OCI-LY7 (cell line): ENCODE measurements at regions not wholly inside any gene's neighbourhood (a gene's known extent, or its start where the extent isn't known, plus 50 kb on each side); places are given as distances from the start of the nearest gene placed in this dataset.

Experiments
- BruUV-seq: library from RNA; stranded (reverse); fragments of 400-500 nt; replicated peaks from 2 replicates; lab custom pipeline; 2021; lab: Mats Ljungman, UMichigan
- CTCF ChIA-PET: fragments of 300-600 bp; sonication (Branson Sonifier 250); formaldehyde crosslinking; loops from one replicate; lab custom pipeline; 2022; ENCODE audit warnings: antibody characterized with exemption; ENCODE audit not compliant: unreplicated experiment; lab: Charles Lee
- POLR2A ChIA-PET: fragments of 300-600 bp; sonication (Branson Sonifier 250); formaldehyde crosslinking; loops from one replicate; lab custom pipeline; 2022; ENCODE audit warnings: antibody characterized with exemption; lab: Charles Lee
- DNase-seq: peaks from one replicate; pipeline ENCODE4 v3.0.0-alpha.2; 2015; ENCODE audit warnings: low spot score
- H2AFZ ChIP-seq: fragments of 200-600 bp; sonication (generic), shearing (Covaris generic); 2 replicates; pipeline ENCODE4 v1.6.1; 2014; ENCODE audit warnings: mild to moderate bottlenecking, antibody characterized with exemption, low read length, moderate library complexity
- H3K27ac ChIP-seq: fragments of 200-600 bp; sonication (generic); 2 replicates; pipeline ENCODE4 v1.5.1; 2014; ENCODE audit warnings: mixed run types, low read depth, mild to moderate bottlenecking, moderate library complexity, low read length, inconsistent platforms; ENCODE audit not compliant: poor library complexity, severe bottlenecking
- H3K36me3 ChIP-seq: fragments of 200-600 bp; sonication (generic); 2 replicates; pipeline ENCODE4 v1.6.1; 2014; ENCODE audit warnings: mild to moderate bottlenecking, antibody characterized with exemption, low read length, moderate library complexity, mixed read lengths; ENCODE audit not compliant: insufficient read depth
- H3K4me1 ChIP-seq: fragments of 200-600 bp; sonication (generic); 2 replicates; pipeline ENCODE4 v1.5.1; 2014; ENCODE audit warnings: mild to moderate bottlenecking, low read length; ENCODE audit not compliant: insufficient read depth, poor library complexity, severe bottlenecking
- H3K4me2 ChIP-seq: fragments of 200-600 bp; sonication (generic); 2 replicates; pipeline ENCODE4 v1.6.1; 2014; ENCODE audit warnings: mild to moderate bottlenecking, low read length
- H3K4me3 ChIP-seq: fragments of 200-600 bp; sonication (generic); 2 replicates; pipeline ENCODE4 v1.5.1; 2014; ENCODE audit warnings: mild to moderate bottlenecking, low read depth, low read length; ENCODE audit not compliant: poor library complexity, severe bottlenecking
- H3K79me2 ChIP-seq: fragments of 200-600 bp; sonication (generic); 2 replicates; pipeline ENCODE4 v1.6.1; 2016; ENCODE audit warnings: low read depth, mild to moderate bottlenecking, low read length, moderate library complexity, mixed read lengths; ENCODE audit not compliant: insufficient read depth
- H3K9me2 ChIP-seq: fragments of 200-600 bp; sonication (generic); 2 replicates; pipeline ENCODE4 v1.6.1; 2016; ENCODE audit warnings: mild to moderate bottlenecking, low read length, mixed read lengths; ENCODE audit not compliant: insufficient read depth
- H3K9me3 ChIP-seq: fragments of 200-600 bp; sonication (generic); 2 replicates; pipeline ENCODE4 v1.6.1; 2014; ENCODE audit warnings: mild to moderate bottlenecking, mixed run types, low read length, mixed read lengths
- H4K20me1 ChIP-seq: fragments of 200-600 bp; sonication (generic); 2 replicates; pipeline ENCODE4 v1.6.1; 2014; ENCODE audit warnings: mild to moderate bottlenecking, antibody characterized with exemption, low read length, moderate library complexity, mixed read lengths; ENCODE audit not compliant: insufficient read depth
- CTCF ChIP-seq: fragments of 200-600 bp; sonication (generic); conservative IDR thresholded peaks from 2 replicates; pipeline ENCODE4 v1.5.1; 2014; ENCODE audit warnings: mild to moderate bottlenecking, antibody characterized with exemption, low read length, moderate library complexity, mixed read lengths
- EZH2phosphoT487 ChIP-seq: fragments of 200-600 bp; sonication (generic); IDR thresholded peaks from 2 replicates; pipeline ENCODE4 v1.6.1; 2018; ENCODE audit warnings: low read depth, borderline replicate concordance, mild to moderate bottlenecking, mixed run types, antibody characterized with exemption, low read length, moderate library complexity, mixed read lengths
- intact Hi-C: fragments of 100-400 bp; cut with micrococcal nuclease; formaldehyde crosslinking; loops from one replicate; pipeline ENCODE4 v1.10.0; 2022; ENCODE audit not compliant: unreplicated experiment

GRCh38 chr10:10817609-10818008, 200.1 kb upstream of the CELF2 start:
- DNase-seq: no peak
- Histone ChIP-seq H3K27ac (no peak overlapping the region), H3K36me3 (no peaks in the 10 kb centered on the region), H3K9me3 (no peaks in the 10 kb centered on the region), H3K9me2 (no peaks in the 10 kb centered on the region), H3K4me3 (no peak overlapping the region), H3K4me2 (no peak overlapping the region), H2AFZ (no peak overlapping the region), H4K20me1 (no peaks in the 10 kb centered on the region), H3K4me1 (no peaks in the 10 kb centered on the region), H3K79me2 (no peaks in the 10 kb centered on the region)
- BruUV-seq: no TSS peak
- CTCF ChIA-PET: no interaction called here
- intact Hi-C loops: no loop called here
- no peak for TF ChIP-seq EZH2phosphoT487
- no peak for TF ChIP-seq CTCF
- POLR2A ChIA-PET: no interaction called here

- no peak overlapping the region for H3K27ac ChIP-seq
- no peaks in the 10 kb centered on the region for H3K9me2 ChIP-seq
- no TSS peak for BruUV-seq
- ChIA-PET CTCF (no interaction called here), POLR2A (interaction anchor here (0.8 kb wide), 1 partner anchor 15 kb away, joined by 3 read pairs; no protein-coding TSS in a partner anchor)
- no peaks in the 10 kb centered on the region for H3K4me1 ChIP-seq
- no peak overlapping the region for H3K4me2 ChIP-seq
- H3K9me3 ChIP-seq: no peaks in the 10 kb centered on the region
- TF ChIP-seq CTCF (no peak), EZH2phosphoT487 (no peak)
- no peak for DNase-seq
- no peaks in the 10 kb centered on the region for H3K79me2 ChIP-seq
- intact Hi-C loops: no loop called here
- H2AFZ ChIP-seq: no peak overlapping the region
- no peaks in the 10 kb centered on the region for H3K36me3 ChIP-seq
- H3K4me3 ChIP-seq: no peak overlapping the region
- no peaks in the 10 kb centered on the region for H4K20me1 ChIP-seq
Measured at GRCh38 chr10:10818082-10818481, 199.6 kb upstream of the CELF2 start.

- H3K4me1 ChIP-seq: no peaks in the 10 kb centered on the region
- no peaks in the 10 kb centered on the region for H4K20me1 ChIP-seq
- intact Hi-C loops: no loop called here
- no peak overlapping the region for H2AFZ ChIP-seq
- POLR2A ChIA-PET: interaction anchor here (0.7 kb wide), 1 partner anchor 50 kb away, joined by 3 read pairs; no protein-coding TSS in a partner anchor
- no peak overlapping the region for H3K4me2 ChIP-seq
- H3K4me3 ChIP-seq: no peak overlapping the region
- H3K9me3 ChIP-seq: no peaks in the 10 kb centered on the region
- CTCF ChIA-PET: no interaction called here
- H3K27ac ChIP-seq: no peak overlapping the region
- no peaks in the 10 kb centered on the region for H3K79me2 ChIP-seq
- BruUV-seq: no TSS peak
- no peak for DNase-seq
- no peak for TF ChIP-seq CTCF
- no peak for TF ChIP-seq EZH2phosphoT487
- H3K9me2 ChIP-seq: no peaks in the 10 kb centered on the region
- H3K36me3 ChIP-seq: no peaks in the 10 kb centered on the region
Measured at GRCh38 chr10:10819206-10819856, 198.3 kb upstream of the CELF2 start.
